WTC11 (cell line): ENCODE measurements at regions not wholly inside any gene's neighbourhood (a gene's known extent, or its start where the extent isn't known, plus 50 kb on each side); places are given as distances from the start of the nearest gene placed in this dataset.

ENCODE experiments used
- ATAC-seq: fragments of 200-7000 bp; cut with Tn5 transposase; 2 replicates; pipeline ENCODE4 v1.10.0; 2021; ENCODE audit warnings: mild to moderate bottlenecking, moderate library complexity
- CTCF ChIA-PET: fragments of 300-600 bp; sonication (Branson Sonifier 250); formaldehyde crosslinking; loops from one replicate; lab custom pipeline; 2021; ENCODE audit warnings: antibody characterized with exemption; lab: Charles Lee
- POLR2A ChIA-PET: fragments of 350-600 bp; sonication (Branson Sonifier 250); formaldehyde crosslinking; loops from one replicate; lab custom pipeline; 2021; ENCODE audit warnings: antibody characterized with exemption; lab: Charles Lee
- DNase-seq: peaks from one replicate; pipeline ENCODE4 v3.0.0; 2021; ENCODE audit warnings: low spot score
- H3K27ac Mint-ChIP-seq: 2 replicates; pipeline ENCODE4 v1.8.0; 2021; ENCODE audit warnings: mixed read lengths
- H3K27me3 Mint-ChIP-seq: 2 replicates; pipeline ENCODE4 v1.8.0; 2021; ENCODE audit warnings: low read depth, mild to moderate bottlenecking, moderate library complexity, mixed read lengths
- H3K36me3 Mint-ChIP-seq: 2 replicates; pipeline ENCODE4 v1.8.0; 2021; ENCODE audit warnings: mixed read lengths
- H3K4me1 Mint-ChIP-seq: 2 replicates; pipeline ENCODE4 v1.8.0; 2022; ENCODE audit warnings: mixed read lengths
- H3K4me3 Mint-ChIP-seq: 2 replicates; pipeline ENCODE4 v1.8.0; 2021; ENCODE audit warnings: mild to moderate bottlenecking, moderate library complexity, mixed read lengths
- H3K9me3 Mint-ChIP-seq: 2 replicates; pipeline ENCODE4 v1.8.0; 2021; ENCODE audit warnings: mixed read lengths
- CREB1 ChIP-seq: sonication (generic); formaldehyde crosslinking; IDR thresholded peaks from 2 replicates; pipeline ENCODE4 v1.8.0; 2023; ENCODE audit warnings: mild to moderate bottlenecking, missing genetic modification reagents
- ETV6 ChIP-seq: sonication (generic); formaldehyde crosslinking; IDR thresholded peaks from 2 replicates; pipeline ENCODE4 v1.8.1; 2022; ENCODE audit warnings: mild to moderate bottlenecking, missing genetic modification reagents
- FOXK1 ChIP-seq: sonication (generic); formaldehyde crosslinking; IDR thresholded peaks from 2 replicates; pipeline ENCODE4 v1.8.0; 2022; ENCODE audit warnings: mild to moderate bottlenecking, moderate library complexity, missing genetic modification reagents
- GTF2I ChIP-seq: fragments of 250-450 bp; sonication (Bioruptor Pico); conservative IDR thresholded peaks from 2 replicates; pipeline ENCODE4 v1.4.0; 2021; ENCODE audit warnings: mild to moderate bottlenecking
- MXD4 ChIP-seq: fragments of 250-450 bp; sonication (Bioruptor Pico); IDR thresholded peaks from 2 replicates; pipeline ENCODE4 v1.8.0; 2021; ENCODE audit warnings: mild to moderate bottlenecking, moderate library complexity, borderline replicate concordance
- RELA ChIP-seq: sonication (generic); formaldehyde crosslinking; IDR thresholded peaks from 2 replicates; pipeline ENCODE4 v1.8.1; 2022; ENCODE audit warnings: missing genetic modification reagents, mild to moderate bottlenecking, borderline replicate concordance
- RORB ChIP-seq: fragments of 250-450 bp; sonication (Bioruptor Pico); IDR thresholded peaks from 2 replicates; pipeline ENCODE4 v1.9.0; 2021; ENCODE audit warnings: mild to moderate bottlenecking
- SP1 ChIP-seq: sonication (generic); formaldehyde crosslinking; conservative IDR thresholded peaks from 2 replicates; pipeline ENCODE4 v1.8.1; 2022; ENCODE audit warnings: missing genetic modification reagents
- TEAD1 ChIP-seq: sonication (generic); formaldehyde crosslinking; IDR thresholded peaks from 2 replicates; pipeline ENCODE4 v1.8.0; 2022; ENCODE audit warnings: mild to moderate bottlenecking, missing genetic modification reagents
- TF ChIP-seq, protein P1 (sequence below): fragments of 250-450 bp; sonication (Bioruptor Pico); IDR thresholded peaks from 2 replicates; pipeline ENCODE4 v1.8.0; 2021; ENCODE audit warnings: mild to moderate bottlenecking
- TF ChIP-seq, protein P2 (sequence below): fragments of 200-600 bp; IDR thresholded peaks from 2 replicates; pipeline ENCODE4 v1.8.0; 2022; ENCODE audit warnings: antibody characterized with exemption
- TF ChIP-seq, protein P3 (sequence below): sonication (generic); formaldehyde crosslinking; IDR thresholded peaks from 2 replicates; pipeline ENCODE4 v1.8.1; 2023; ENCODE audit warnings: mild to moderate bottlenecking, missing genetic modification reagents
- TF ChIP-seq, protein P4 (sequence below): sonication (generic); formaldehyde crosslinking; IDR thresholded peaks from 2 replicates; pipeline ENCODE4 v1.8.1; 2023; ENCODE audit warnings: mild to moderate bottlenecking, missing genetic modification reagents, moderate library complexity
- TF ChIP-seq, protein P5 (sequence below): sonication (generic); formaldehyde crosslinking; conservative IDR thresholded peaks from 2 replicates; pipeline ENCODE4 v1.8.1; 2023; ENCODE audit warnings: mild to moderate bottlenecking, low read depth, missing genetic modification reagents, moderate library complexity

DNA sequence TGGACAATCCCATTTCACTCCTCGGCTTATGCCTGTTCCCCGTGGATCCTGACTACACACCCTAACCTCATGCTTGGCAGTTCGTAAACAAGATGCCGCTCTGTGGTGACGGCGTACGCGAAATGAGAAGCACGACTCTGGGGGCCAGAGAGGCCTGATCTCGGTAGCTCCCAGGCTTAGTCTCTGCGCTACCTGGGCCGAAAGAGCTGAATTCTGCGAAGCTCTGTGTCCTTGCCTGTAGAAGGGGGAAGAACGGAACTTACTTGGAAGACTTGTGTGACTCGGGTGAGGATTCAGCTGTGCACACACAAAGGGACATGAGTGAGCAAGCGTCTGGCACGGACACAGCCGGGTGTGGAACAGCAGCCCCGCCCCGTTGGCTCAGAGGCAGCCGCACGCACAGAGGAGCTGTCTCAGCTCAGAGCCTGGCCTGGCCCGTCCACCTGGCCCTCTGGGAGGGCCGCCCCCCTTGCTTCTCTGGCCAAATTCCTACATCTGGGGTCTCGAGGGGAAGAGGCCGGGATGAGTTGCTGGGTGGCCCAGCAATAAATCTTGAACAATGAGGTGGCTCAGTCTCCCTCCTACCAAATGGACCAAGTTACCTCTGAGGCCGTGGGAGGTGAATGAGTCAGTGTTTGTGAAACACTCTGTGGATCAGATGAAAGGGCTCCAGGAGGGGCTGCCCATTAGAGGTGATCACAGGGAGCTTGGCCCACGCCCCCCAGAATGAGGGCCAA is 83.8 kb downstream of the PDGFA start:
- H3K9me3 Mint-ChIP-seq, result no peaks in the 10 kb centered on the region
- H3K27me3 Mint-ChIP-seq, result no peaks in the 10 kb centered on the region
- DNase-seq, result no peak
- TF ChIP-seq RELA (CRISPR knock-in tag) (no peak), RORB (CRISPR knock-in tag) (no peak), CREB1 (CRISPR knock-in tag) (no peak), MXD4 (CRISPR knock-in tag) (no peak), TEAD1 (CRISPR knock-in tag) (no peak), GTF2I (CRISPR knock-in tag) (0 out of 2 replicates have a peak, but pooled peaks have one; percentile 30)
- TF ChIP-seq, all 79 proteins: peak for 1
- no peak for ATAC-seq
- CTCF ChIA-PET, result interaction anchor here (0.6 to 1.5 kb wide), 4 partner anchors 53 to 466 kb away, joined by 3 to 8 read pairs (median 4); no protein-coding TSS in a partner anchor
- POLR2A ChIA-PET, result interaction anchor here (1.1 kb wide), 1 partner anchor 230 kb away, joined by 3 read pairs; no protein-coding TSS in a partner anchor
- H3K36me3 Mint-ChIP-seq, result no peaks in the 10 kb centered on the region
- peaks cover 18% of the 10 kb centered on the region for H3K4me1 Mint-ChIP-seq
- no peak overlapping the region for H3K4me3 Mint-ChIP-seq
- peak overlapping the region; percentile 50; the same call in 1 of the 2 replicates for H3K27ac Mint-ChIP-seq

DNA sequence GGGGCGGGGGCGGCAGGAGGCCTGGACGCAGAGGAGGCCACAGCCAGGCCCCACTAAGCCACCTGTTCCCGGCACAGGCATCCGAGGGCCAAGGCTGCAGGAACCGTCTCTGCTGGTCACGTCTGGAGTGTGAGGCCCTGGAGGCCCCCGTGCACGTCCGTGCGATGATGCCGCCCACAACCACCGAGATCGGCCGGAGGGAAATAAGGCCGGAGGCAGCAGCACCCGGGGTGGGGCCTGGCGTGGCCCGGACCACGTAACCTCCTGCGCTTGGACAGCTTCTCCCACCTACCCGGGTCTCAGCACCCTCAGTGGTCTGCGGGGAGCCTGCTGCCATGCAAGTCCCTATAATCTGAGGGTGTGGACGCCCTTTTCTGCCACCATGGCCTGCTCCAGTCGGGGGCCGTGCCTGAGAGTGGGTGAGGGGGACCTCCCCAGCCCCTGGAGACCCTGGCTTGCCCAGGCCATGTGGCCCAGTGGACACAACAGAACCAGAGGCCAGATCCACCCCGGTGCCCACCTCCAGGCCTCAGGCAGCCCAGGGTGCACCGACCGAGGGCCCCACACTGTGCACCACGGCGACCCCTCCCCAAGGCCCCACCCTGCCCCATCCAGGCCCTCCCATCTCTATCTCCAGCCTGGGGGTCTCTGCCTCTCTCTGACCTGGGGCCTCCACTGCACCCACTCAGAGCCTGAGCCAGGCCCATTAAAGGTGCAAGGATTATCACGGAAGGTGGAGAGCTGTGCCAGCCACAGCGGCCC is 83.1 kb downstream of the PDGFA start:
- H3K4me3 Mint-ChIP-seq, result no peak overlapping the region
- H3K36me3 Mint-ChIP-seq, result no peaks in the 10 kb centered on the region
- peaks cover 18% of the 10 kb centered on the region for H3K4me1 Mint-ChIP-seq
- CTCF ChIA-PET, result no interaction called here
- TF ChIP-seq, protein P1, sequence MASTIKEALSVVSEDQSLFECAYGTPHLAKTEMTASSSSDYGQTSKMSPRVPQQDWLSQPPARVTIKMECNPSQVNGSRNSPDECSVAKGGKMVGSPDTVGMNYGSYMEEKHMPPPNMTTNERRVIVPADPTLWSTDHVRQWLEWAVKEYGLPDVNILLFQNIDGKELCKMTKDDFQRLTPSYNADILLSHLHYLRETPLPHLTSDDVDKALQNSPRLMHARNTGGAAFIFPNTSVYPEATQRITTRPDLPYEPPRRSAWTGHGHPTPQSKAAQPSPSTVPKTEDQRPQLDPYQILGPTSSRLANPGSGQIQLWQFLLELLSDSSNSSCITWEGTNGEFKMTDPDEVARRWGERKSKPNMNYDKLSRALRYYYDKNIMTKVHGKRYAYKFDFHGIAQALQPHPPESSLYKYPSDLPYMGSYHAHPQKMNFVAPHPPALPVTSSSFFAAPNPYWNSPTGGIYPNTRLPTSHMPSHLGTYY (CRISPR knock-in tag), result no peak
- TF ChIP-seq, protein P2, sequence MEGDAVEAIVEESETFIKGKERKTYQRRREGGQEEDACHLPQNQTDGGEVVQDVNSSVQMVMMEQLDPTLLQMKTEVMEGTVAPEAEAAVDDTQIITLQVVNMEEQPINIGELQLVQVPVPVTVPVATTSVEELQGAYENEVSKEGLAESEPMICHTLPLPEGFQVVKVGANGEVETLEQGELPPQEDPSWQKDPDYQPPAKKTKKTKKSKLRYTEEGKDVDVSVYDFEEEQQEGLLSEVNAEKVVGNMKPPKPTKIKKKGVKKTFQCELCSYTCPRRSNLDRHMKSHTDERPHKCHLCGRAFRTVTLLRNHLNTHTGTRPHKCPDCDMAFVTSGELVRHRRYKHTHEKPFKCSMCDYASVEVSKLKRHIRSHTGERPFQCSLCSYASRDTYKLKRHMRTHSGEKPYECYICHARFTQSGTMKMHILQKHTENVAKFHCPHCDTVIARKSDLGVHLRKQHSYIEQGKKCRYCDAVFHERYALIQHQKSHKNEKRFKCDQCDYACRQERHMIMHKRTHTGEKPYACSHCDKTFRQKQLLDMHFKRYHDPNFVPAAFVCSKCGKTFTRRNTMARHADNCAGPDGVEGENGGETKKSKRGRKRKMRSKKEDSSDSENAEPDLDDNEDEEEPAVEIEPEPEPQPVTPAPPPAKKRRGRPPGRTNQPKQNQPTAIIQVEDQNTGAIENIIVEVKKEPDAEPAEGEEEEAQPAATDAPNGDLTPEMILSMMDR, result no peak
- TF ChIP-seq ETV6 (CRISPR knock-in tag), result no peak
- TF ChIP-seq, protein P3, sequence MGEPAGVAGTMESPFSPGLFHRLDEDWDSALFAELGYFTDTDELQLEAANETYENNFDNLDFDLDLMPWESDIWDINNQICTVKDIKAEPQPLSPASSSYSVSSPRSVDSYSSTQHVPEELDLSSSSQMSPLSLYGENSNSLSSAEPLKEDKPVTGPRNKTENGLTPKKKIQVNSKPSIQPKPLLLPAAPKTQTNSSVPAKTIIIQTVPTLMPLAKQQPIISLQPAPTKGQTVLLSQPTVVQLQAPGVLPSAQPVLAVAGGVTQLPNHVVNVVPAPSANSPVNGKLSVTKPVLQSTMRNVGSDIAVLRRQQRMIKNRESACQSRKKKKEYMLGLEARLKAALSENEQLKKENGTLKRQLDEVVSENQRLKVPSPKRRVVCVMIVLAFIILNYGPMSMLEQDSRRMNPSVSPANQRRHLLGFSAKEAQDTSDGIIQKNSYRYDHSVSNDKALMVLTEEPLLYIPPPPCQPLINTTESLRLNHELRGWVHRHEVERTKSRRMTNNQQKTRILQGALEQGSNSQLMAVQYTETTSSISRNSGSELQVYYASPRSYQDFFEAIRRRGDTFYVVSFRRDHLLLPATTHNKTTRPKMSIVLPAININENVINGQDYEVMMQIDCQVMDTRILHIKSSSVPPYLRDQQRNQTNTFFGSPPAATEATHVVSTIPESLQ, result no peak
- TF ChIP-seq, protein P4, sequence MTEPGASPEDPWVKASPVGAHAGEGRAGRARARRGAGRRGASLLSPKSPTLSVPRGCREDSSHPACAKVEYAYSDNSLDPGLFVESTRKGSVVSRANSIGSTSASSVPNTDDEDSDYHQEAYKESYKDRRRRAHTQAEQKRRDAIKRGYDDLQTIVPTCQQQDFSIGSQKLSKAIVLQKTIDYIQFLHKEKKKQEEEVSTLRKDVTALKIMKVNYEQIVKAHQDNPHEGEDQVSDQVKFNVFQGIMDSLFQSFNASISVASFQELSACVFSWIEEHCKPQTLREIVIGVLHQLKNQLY (CRISPR knock-in tag), result no peak
- TF ChIP-seq, protein P5, sequence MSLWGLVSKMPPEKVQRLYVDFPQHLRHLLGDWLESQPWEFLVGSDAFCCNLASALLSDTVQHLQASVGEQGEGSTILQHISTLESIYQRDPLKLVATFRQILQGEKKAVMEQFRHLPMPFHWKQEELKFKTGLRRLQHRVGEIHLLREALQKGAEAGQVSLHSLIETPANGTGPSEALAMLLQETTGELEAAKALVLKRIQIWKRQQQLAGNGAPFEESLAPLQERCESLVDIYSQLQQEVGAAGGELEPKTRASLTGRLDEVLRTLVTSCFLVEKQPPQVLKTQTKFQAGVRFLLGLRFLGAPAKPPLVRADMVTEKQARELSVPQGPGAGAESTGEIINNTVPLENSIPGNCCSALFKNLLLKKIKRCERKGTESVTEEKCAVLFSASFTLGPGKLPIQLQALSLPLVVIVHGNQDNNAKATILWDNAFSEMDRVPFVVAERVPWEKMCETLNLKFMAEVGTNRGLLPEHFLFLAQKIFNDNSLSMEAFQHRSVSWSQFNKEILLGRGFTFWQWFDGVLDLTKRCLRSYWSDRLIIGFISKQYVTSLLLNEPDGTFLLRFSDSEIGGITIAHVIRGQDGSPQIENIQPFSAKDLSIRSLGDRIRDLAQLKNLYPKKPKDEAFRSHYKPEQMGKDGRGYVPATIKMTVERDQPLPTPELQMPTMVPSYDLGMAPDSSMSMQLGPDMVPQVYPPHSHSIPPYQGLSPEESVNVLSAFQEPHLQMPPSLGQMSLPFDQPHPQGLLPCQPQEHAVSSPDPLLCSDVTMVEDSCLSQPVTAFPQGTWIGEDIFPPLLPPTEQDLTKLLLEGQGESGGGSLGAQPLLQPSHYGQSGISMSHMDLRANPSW, result no peak
- no peak for TF ChIP-seq SP1 (CRISPR knock-in tag)
- TF ChIP-seq FOXK1 (CRISPR knock-in tag), result no peak
- POLR2A ChIA-PET, result no interaction called here
- no peaks in the 10 kb centered on the region for H3K27me3 Mint-ChIP-seq
- no peak for ATAC-seq
- no peak for DNase-seq
- no peaks in the 10 kb centered on the region for H3K9me3 Mint-ChIP-seq
- H3K27ac Mint-ChIP-seq, result peak overlapping the region; percentile 63; the same call in 1 of the 2 replicates
